Kasumi-1 (cell line): ENCODE measurements at regions not wholly inside any gene's neighbourhood (a gene's known extent, or its start where the extent isn't known, plus 50 kb on each side); places are given as distances from the start of the nearest gene placed in this dataset.
"Not testable (repeated sequence)": the region's sequence is repeated elsewhere in the genome, so short reads cannot be mapped to it uniquely, and the experiment has no call there.

Experiments used
- DNase-seq, 2 experiments: peaks; one replicate each; lab custom pipeline; 2025; lab: John Stamatoyannopoulos, UW

DNA sequence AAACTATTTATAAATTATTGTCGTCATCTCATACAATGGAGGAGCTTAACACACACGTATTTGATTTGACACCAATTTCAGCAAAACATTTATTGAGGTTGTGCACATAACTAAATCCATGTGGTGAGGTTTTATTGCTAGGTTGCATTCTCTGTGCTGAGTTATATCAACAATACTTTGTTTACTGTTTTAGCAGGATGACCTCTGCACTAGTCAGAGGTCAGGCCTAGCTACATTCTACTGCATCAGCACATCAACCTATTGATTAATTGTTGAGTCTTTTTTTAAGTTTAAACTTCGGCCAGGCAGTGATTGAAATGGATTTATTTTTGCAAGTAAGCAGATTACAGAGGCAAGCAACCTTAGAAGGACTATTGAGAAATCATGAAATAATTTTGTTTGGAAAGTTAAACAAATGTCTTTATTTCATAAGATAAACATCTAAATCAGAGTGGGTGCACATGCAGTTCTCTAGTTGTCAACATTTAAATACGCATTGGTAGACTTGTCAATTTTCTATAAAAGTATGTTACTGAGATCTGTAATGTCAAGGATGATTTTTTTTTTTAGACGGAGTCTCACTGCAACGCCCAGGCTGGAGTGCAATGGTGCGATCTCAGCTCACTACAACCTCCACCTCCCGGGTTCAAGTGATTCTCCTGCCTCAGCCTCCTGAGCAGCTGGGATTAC lies 75.2 kb upstream of the CD28 start:
- DNase-seq = no peak

DNA sequence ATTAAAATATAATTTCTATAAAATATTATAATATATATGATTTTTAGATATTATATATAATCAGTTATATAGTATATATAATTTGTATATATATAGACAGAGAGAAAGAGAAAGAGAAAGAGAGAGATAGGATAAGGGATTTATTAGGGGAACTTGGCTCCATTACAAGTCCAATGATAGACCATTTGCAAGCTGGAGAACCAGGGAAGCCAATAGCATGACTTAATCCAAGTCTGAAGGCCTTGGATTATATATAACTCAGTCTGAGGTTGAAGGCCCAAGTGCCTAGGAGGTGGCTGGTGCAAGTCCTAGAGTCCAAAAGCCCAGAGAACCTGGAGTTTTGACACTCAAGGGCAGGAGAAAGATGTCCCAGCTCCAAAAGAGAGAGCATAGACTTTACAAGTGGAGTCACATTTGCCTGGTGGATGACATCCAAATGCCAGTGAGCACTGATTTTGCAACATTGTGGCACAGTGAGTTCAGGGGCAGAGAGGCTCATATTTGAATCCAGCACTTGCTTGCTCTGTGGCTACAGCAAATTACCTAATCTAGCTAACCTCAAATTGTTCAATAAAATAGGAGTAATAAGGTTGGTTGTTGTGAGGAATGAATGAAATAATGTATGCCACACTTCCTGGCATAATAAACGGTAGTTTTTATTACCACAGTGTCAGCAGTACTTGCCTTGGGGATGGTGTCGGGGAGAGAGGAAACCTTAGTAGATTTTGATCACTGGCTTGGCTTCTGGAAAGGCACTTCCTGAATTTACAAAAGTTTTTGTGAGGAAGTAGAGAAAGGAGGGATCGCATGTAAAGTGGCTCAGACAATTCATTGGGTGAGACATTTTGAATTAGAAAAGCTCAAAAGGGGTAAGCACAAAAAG lies 69.6 kb upstream of the CD28 start:
- DNase-seq = peak; percentile 19 to 32

DNA sequence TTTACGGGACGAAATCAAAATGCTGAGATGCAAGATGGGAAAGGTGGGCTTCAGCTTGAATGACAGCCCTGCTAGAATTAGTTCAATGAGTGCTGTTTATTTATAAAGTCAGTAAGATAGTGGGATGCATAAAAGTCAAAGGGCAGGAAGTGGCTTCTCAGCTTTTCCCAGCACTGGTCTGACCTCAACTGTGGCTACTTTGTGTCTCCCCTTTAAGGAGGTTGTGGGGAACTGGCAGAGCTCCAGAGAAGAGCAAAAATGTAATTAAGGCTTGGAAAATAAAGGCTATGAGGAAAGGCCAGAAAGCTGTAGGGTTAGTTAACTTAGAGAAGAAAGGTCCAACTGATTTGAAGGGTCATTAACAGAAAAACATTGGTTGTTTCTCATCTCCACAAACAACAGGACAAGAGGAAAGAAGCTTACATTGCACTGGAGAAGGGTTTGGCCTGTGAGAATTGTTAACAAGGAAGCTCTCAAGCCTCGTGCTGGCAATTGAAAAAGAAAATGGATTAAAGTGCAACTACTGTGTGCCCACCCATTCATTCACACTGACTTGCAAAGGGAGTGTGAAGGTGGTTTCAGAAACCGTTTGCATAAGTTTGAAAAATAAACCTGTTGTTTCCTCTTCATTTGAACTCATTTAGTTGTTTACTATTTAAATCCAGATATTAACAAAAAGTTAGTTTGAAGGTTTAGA lies 68.8 kb upstream of the CD28 start:
- DNase-seq = no peak

DNA sequence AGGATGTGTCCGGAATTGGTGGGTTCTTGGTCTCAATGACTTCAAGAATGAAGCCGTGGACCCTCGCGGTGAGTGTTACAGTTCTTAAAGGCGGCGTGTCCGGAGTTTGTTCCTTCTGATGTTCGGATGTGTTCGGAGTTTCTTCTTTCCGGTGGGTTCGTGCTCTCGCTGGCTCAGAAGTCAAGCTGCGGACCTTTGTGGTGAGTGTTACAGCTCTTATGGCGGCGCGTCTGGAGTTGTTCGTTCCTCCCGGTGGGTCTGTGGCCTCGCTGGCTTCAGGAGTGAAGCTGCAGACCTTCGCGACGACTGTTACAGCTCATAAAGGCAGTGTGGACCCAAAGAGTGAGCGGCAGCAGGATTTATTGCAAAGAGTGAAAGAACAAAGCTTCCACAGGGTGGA lies 64.6 kb upstream of the CD28 start:
- not testable (repeated sequence) for DNase-seq

DNA sequence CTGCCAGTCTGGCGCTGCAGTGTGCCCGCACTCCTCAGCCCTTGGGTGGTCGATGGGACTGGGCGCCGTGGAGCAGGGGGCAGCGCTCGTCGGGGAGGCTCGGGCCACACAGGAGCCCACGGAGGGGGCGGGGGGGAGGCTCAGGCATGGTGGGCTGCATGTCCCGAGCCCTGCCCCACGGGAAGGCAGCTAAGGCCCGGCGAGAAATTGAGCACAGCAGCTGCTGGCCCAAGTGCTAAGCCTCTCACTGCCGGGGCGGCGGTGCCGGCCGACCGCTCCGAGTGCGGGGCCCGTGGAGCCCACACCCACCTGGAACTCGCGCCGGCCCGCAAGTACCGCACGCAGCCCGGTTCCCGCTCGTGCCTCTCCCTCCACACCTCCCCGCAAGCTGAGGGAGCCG lies 63.6 kb upstream of the CD28 start:
- not testable (repeated sequence) for DNase-seq

DNA sequence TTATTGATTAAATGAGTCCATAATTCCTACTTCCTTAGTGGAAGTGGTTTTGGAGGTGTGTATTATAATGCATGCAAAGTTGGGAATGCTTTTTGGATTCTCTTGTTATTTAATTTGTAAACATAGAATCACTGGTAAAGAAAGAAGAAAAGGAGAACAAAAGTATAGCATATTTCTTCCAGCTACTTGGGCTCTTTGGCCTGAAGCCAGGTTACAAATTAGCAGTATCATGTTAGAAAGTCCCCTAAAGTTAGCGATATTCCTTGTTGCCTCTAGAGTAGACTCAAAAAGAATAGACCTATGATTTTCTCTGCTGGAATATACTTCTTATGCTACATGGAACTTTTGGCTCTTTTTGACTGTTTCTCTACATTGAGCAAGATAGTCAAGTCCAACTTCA lies 60.6 kb upstream of the CD28 start:
- DNase-seq = no peak

DNA sequence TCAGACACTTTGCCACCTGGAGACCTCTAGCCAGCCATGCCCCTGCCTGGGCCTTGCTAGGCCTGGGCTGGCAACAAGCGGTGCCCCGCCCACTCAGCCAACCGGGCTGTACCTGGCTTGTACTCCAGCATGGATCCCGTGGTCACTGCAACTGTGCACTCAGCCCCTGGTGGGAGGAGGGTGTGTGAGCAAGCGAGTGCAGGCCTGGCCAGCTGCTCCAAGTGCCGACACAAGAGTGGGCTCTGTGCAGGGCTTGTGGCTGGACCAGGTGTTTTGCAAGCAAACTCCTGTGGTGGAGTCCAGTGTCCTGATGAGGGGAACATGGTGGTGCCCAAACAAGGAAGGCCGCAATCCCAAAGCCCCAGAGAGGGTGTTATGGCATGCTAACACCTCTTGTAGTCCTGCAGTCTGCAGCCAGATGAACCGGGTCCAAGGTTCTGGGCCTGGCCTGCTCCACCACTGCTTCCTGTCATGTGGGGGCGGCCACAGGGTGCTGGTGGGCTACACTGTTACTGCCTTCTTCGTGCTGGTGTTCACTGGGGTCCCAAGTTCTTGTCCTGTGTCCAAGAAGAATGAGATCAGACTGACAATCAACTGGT lies 60.1 kb upstream of the CD28 start:
- DNase-seq = no peak

DNA sequence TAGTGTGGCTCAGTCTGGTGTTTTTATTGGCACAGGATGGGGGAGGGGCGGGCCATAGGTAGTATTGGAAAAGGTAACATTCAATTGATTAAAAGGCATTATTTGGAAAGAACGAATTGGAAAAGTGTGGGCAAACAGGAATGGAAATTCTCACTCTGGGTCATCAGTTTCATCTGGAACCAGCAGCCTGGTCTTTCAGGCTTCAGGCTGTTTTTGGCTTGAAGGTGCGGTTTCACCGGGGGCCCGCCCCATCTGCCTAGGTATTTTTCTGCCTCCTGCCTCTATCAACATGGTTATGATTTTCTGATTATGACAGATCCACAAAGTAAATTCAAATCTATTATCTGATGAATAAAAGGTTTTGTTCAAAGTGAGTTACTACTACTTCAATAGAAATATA lies 59.5 kb upstream of the CD28 start:
- no peak for DNase-seq

DNA sequence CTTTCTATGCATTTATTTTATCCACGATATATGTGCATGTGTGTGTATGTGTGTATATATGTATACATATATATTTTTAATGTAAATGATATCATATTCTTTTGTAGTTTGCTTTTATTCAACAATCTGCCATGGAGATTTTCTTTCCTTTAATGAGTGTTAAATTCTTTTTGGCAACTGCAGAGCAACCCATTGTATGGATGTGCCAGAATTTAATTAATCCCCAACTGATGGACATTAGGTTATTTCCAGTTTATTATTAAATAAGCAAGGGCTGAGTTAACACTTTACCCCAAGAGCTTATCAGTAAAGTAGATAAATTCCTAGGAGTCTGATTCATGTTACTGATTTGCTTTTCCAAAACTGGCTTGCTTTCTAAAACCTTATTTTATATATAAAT lies 58.9 kb upstream of the CD28 start:
- no peak for DNase-seq

DNA sequence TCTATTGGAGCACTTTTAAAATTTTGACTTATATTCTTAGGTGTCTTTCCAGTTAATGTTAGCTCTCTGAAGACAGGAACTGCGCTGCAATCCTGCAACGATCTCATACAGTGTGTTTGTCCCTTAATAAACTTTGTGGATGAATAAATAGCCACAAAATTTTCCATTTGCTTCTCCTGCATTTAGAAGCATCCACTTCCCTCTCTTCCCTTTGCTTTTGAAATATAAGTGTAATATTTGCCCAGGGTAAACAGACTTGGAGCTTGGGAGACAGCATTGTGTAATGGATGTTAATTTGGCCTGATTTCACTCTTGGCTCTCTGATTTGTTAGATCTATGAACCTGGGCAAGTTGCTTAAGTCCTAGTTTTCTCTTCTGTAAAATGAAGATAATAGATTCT lies 58.2 kb upstream of the CD28 start:
- no peak for DNase-seq

DNA sequence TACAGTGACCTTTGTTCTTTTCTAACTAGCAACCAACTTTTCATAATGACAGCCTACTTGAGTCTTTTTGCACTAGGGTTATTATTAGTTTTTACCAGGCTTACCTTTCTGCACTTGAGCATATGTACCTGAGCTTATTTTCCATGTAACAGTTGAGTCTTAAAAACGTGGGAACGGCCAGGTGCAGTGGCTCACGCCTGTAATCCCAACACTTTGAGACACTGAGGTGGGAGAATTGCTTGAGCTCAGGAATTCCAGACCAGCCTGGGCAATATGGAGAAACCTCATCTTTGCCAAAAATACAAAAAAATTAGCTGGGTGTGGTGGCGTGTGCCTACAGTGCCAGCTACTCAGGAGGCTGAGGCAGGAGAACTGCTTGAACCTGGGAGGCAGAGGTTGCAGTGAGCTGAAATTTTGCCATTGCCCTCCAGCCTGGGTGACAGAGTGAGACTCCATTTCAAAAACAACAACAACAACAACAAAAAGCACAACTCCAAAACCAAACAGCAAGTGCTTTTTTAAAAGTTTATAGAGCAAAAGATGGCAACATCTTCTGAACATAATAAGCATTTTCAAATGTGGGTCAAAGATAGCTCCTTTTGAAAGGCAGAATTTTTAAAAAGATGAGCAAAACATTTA lies 57.1 kb upstream of the CD28 start:
- DNase-seq = no peak

DNA sequence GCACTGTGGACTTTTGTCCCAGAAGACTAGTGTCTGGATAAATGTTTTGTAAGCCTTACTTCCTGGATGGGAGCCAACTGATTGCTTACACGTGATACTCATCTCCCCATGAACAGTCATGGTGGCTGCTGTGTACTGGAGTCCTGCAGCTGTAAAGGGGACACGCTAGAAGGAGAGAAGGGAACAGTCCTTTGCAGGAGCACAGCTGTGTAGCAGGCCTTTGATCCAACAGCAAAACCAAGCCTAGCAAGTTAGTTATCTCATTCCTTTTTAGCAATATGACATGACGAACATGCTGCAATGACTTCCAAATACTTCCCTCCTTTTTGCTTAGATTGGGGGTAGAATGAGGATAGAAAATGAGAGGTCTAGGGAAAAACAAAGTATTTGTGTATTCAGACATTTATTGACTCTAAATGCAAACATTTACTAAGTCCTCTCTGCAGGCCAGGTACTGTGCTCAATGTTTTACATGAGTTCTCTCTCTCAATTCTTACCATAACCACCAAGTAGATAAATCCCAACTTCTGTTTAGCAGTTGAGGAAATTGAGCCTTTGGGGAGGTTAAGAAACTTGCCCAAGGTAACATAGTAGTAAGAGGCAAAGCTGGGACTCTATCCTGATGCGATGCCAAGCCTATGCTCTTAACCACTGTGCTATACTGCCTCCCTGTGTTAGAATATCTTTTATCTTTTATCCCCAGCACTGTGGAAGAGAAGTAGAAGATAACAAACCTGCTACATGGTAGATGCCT lies 55.4 kb upstream of the CD28 start:
- DNase-seq = peak; percentile 29 to 32

DNA sequence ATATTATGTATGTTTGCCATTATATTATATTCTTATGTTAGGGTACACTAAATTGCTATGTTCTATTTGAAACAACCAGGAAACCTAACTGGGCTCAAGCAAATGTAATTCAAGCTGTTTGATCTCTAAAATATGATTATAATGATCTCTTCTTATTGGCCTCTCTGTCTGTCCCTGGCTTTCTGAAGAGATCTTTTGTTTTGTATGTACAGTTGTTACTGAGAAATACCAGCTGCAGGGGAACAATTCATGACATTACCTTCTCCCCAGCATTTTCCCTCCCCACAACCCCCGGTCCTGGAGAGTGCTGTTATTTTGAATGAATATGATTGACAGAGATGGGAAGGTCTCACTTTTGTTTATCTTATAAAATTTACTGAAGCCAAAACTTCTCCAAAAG lies 54.8 kb upstream of the CD28 start:
- no peak for DNase-seq

DNA sequence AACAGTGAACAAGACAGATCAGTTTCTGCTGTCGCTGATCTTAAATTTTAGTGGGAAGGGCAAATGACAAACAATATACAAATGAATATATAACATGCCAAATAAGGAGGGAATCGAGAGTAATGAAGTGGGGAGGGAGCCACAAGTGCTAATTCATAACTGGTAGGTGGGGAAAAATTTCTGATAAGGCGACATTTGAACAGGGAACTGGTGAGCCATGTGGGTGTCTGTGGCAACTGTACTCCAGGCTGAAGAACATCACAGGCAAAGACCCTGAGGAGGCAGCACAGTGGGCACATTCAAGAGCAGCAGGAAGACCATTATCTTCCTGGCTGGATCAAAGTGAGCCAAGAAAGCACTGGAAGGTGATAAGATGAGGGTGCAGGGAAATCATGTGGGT lies 51.6 kb upstream of the CD28 start:
- no peak for DNase-seq

DNA sequence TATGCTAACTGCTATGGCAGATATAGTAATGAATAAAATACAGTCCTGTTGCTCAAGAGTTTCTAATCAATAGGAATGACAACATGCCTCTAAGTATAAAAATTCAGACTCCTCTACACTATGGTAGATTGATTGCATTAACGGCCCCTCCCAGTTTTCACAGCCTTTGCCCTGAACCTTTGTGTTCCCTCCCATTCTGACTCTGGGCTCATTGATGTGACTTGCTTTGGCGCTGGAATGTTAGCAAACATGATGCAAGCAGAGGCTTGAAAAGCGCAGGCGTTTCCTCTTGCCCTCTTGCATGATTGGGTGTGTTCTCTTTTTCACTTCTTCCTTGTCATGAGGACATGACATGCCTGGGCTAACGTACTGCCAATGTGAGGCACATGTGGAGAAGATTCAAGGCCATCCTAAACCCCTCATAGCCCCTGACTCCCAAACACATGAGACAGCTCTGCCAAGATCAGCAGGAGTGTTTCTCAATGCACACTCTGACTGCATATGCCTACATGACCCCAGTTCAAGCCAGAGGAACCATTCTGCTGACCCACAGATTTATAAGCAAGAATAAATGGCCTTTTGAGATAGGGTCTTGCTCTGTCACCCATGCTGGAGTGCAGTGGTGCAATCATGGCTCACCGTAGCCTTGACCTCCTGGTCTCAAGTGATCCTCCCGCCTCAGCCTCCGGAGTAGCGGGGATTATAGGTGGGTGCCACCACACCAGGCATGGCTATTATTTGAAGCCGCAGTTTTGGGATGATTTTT lies 49.7 kb upstream of the CD28 start:
- no peak for DNase-seq
